ENCODE measurements at regions not wholly inside any gene's neighbourhood (a gene's known extent, or its start where the extent isn't known, plus 50 kb on each side); places are given as distances from the start of the nearest gene placed in this dataset.

- TF ChIP-seq, protein P1, sequence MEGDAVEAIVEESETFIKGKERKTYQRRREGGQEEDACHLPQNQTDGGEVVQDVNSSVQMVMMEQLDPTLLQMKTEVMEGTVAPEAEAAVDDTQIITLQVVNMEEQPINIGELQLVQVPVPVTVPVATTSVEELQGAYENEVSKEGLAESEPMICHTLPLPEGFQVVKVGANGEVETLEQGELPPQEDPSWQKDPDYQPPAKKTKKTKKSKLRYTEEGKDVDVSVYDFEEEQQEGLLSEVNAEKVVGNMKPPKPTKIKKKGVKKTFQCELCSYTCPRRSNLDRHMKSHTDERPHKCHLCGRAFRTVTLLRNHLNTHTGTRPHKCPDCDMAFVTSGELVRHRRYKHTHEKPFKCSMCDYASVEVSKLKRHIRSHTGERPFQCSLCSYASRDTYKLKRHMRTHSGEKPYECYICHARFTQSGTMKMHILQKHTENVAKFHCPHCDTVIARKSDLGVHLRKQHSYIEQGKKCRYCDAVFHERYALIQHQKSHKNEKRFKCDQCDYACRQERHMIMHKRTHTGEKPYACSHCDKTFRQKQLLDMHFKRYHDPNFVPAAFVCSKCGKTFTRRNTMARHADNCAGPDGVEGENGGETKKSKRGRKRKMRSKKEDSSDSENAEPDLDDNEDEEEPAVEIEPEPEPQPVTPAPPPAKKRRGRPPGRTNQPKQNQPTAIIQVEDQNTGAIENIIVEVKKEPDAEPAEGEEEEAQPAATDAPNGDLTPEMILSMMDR (conservative IDR thresholded peaks at IDR 0.05; ENCODE audit: low read depth, low read length) = no peak
- TF ChIP-seq MXI1 (IDR thresholded peaks at IDR 0.05; ENCODE audit: borderline replicate concordance, low read depth, low read length) (no peak), RAD21 (IDR thresholded peaks at IDR 0.05; ENCODE audit: low read length) (no peak), SMC3 (IDR thresholded peaks at IDR 0.05; ENCODE audit: low read depth, low read length) (no peak), POLR2A (IDR thresholded peaks at IDR 0.05; ENCODE audit: low read depth, low read length) (no peak)
Measured at GRCh38 chr14:38311655-38312054, 55.8 kb upstream of the CLEC14A start.
